Nephron (organoid): ENCODE measurements at regions not wholly inside any gene's neighbourhood (a gene's known extent, or its start where the extent isn't known, plus 50 kb on each side); places are given as distances from the start of the nearest gene placed in this dataset.

Experiments
- H3K27ac Mint-ChIP-seq, 3 experiments: 2 replicates each; pipeline ENCODE4 v1.8.0; 2020; ENCODE audit warnings: mixed read lengths in 3 of 3, mild to moderate bottlenecking in 2 of 3, moderate library complexity in 1 of 3
- H3K27me3 Mint-ChIP-seq: 2 replicates; pipeline ENCODE4 v1.8.0; 2021; ENCODE audit warnings: low read depth, mild to moderate bottlenecking, moderate library complexity, mixed read lengths
- H3K36me3 Mint-ChIP-seq: 2 replicates; pipeline ENCODE4 v1.8.0; 2020; ENCODE audit warnings: low read depth, mixed read lengths
- H3K4me1 Mint-ChIP-seq: 2 replicates; pipeline ENCODE4 v1.8.0; 2020; ENCODE audit warnings: mixed read lengths
- H3K4me3 Mint-ChIP-seq, 3 experiments: 2 replicates each; pipeline ENCODE4 v1.8.0; 2020; ENCODE audit warnings: mild to moderate bottlenecking in 3 of 3, mixed read lengths in 3 of 3, moderate library complexity in 2 of 3
- H3K9me3 Mint-ChIP-seq: 2 replicates; pipeline ENCODE4 v1.8.0; 2020; ENCODE audit warnings: mixed read lengths
- CTCF ChIP-seq, 3 experiments: fragments of 200-600 bp; sonication (generic); IDR thresholded peaks; one replicate each; pipeline ENCODE4 v1.5.0; 2021; ENCODE audit warnings: antibody characterized with exemption in 3 of 3; ENCODE audit not compliant: unreplicated experiment in 3 of 3

- Mint-ChIP-seq H3K27me3 (peaks cover 31% of the 10 kb centered on the region), H3K36me3 (no peaks in the 10 kb centered on the region), H3K9me3 (no peaks in the 10 kb centered on the region), H3K27ac (no peak overlapping the region), H3K4me1 (no peaks in the 10 kb centered on the region), H3K4me3 (no peak overlapping the region)
- TF ChIP-seq CTCF (IDR thresholded peaks at IDR 0.05; ENCODE audit: unreplicated experiment in 3 of 3) = no peak
Measured at GRCh38 chr16:50924759-50925545, 183.1 kb downstream of the CYLD start.

- no peak overlapping the region for H3K4me3 Mint-ChIP-seq
- TF ChIP-seq CTCF (IDR thresholded peaks at IDR 0.05; ENCODE audit: unreplicated experiment in 3 of 3) = no peak
- H3K9me3 Mint-ChIP-seq = no peaks in the 10 kb centered on the region
- H3K4me1 Mint-ChIP-seq = peaks cover 8% of the 10 kb centered on the region
- H3K27me3 Mint-ChIP-seq = peaks cover 43% of the 10 kb centered on the region
- H3K36me3 Mint-ChIP-seq = no peaks in the 10 kb centered on the region
- no peak overlapping the region for H3K27ac Mint-ChIP-seq
Measured at GRCh38 chr16:50917950-50918703, 176.2 kb downstream of the CYLD start.

- H3K4me3 Mint-ChIP-seq = no peak overlapping the region
- H3K27ac Mint-ChIP-seq = no peak overlapping the region
- H3K36me3 Mint-ChIP-seq = no peaks in the 10 kb centered on the region
- H3K27me3 Mint-ChIP-seq = peaks cover 55% of the 10 kb centered on the region
- TF ChIP-seq CTCF (IDR thresholded peaks at IDR 0.05; ENCODE audit: unreplicated experiment in 3 of 3) = no peak
- H3K4me1 Mint-ChIP-seq = peaks cover 8% of the 10 kb centered on the region
- H3K9me3 Mint-ChIP-seq = no peaks in the 10 kb centered on the region
Measured at GRCh38 chr16:50916040-50916439, 174.2 kb downstream of the CYLD start.

- Mint-ChIP-seq H3K4me3 (no peak overlapping the region), H3K36me3 (no peaks in the 10 kb centered on the region), H3K9me3 (no peaks in the 10 kb centered on the region), H3K4me1 (peaks cover 8% of the 10 kb centered on the region), H3K27ac (no peak overlapping the region), H3K27me3 (peaks cover 54% of the 10 kb centered on the region)
- TF ChIP-seq CTCF (IDR thresholded peaks at IDR 0.05; ENCODE audit: unreplicated experiment in 3 of 3) = no peak
Measured at GRCh38 chr16:50915120-50915519, 173.2 kb downstream of the CYLD start.

GRCh38 chr16:50910736-50911100 is 168.8 kb downstream of the CYLD start:
- H3K27me3 Mint-ChIP-seq = peaks cover 41% of the 10 kb centered on the region
- TF ChIP-seq CTCF (IDR thresholded peaks at IDR 0.05; ENCODE audit: unreplicated experiment in 3 of 3) = no peak

More at GRCh38 chr16:50910736-50911100, 168.8 kb downstream of the CYLD start:
- H3K9me3 Mint-ChIP-seq = no peaks in the 10 kb centered on the region
- H3K4me3 Mint-ChIP-seq = no peak overlapping the region
- H3K36me3 Mint-ChIP-seq = no peaks in the 10 kb centered on the region
- H3K4me1 Mint-ChIP-seq = no peaks in the 10 kb centered on the region
- H3K27ac Mint-ChIP-seq = no peak overlapping the region
